Loucy (cell line): ENCODE measurements at regions not wholly inside any gene's neighbourhood (a gene's known extent, or its start where the extent isn't known, plus 50 kb on each side); places are given as distances from the start of the nearest gene placed in this dataset.

Source experiments
- H2AFZ ChIP-seq: fragments of 200-600 bp; sonication (generic); 2 replicates; pipeline ENCODE4 v1.6.0; 2016; ENCODE audit warnings: antibody characterized with exemption, mild to moderate bottlenecking, low read length, moderate library complexity
- H3F3A ChIP-seq: fragments of 200-600 bp; 2 replicates; pipeline ENCODE4 v1.6.0; 2016; ENCODE audit warnings: antibody characterized with exemption, low read depth, mild to moderate bottlenecking
- H3K27me3 ChIP-seq: fragments of 200-600 bp; sonication (generic); 2 replicates; pipeline ENCODE4 v1.6.1; 2014; ENCODE audit warnings: low read length, mild to moderate bottlenecking; ENCODE audit not compliant: insufficient read depth, poor library complexity, severe bottlenecking
- H3K36me3 ChIP-seq: fragments of 200-600 bp; sonication (generic); 2 replicates; pipeline ENCODE4 v1.6.1; 2016; ENCODE audit warnings: low read length; ENCODE audit not compliant: insufficient read depth
- H3K4me1 ChIP-seq: fragments of 200-600 bp; sonication (generic); 2 replicates; pipeline ENCODE4 v1.5.1; 2014; ENCODE audit warnings: low read length, mild to moderate bottlenecking; ENCODE audit not compliant: insufficient read depth, poor library complexity, severe bottlenecking
- H3K4me2 ChIP-seq: fragments of 200-600 bp; sonication (generic); 2 replicates; pipeline ENCODE4 v1.6.0; 2014; ENCODE audit warnings: antibody characterized with exemption, low read length, low read depth, mild to moderate bottlenecking; ENCODE audit not compliant: poor library complexity, severe bottlenecking
- H3K4me3 ChIP-seq: fragments of 200-600 bp; sonication (generic); 2 replicates; pipeline ENCODE4 v1.5.1; 2014; ENCODE audit warnings: low read length, mild to moderate bottlenecking, mixed read lengths; ENCODE audit not compliant: poor library complexity, severe bottlenecking
- H3K79me2 ChIP-seq: fragments of 200-600 bp; sonication (generic); 2 replicates; pipeline ENCODE4 v1.6.1; 2014; ENCODE audit warnings: low read length; ENCODE audit not compliant: insufficient read depth
- H3K9ac ChIP-seq: fragments of 200-600 bp; sonication (generic); 2 replicates; pipeline ENCODE4 v1.6.0; 2014; ENCODE audit warnings: mild to moderate bottlenecking, low read depth, low read length, moderate library complexity; ENCODE audit not compliant: poor library complexity, severe bottlenecking
- H3K9me2 ChIP-seq: fragments of 200-600 bp; sonication (generic); replicated peaks from 2 replicates; pipeline ENCODE4 v1.6.1; 2016; ENCODE audit warnings: low read depth, low read length, mixed read lengths
- H3K9me3 ChIP-seq: fragments of 200-600 bp; sonication (generic); 2 replicates; pipeline ENCODE4 v1.6.1; 2014; ENCODE audit warnings: mild to moderate bottlenecking, antibody characterized with exemption, low read length, low read depth; ENCODE audit not compliant: insufficient read depth
- H4K20me1 ChIP-seq: fragments of 200-600 bp; sonication (generic); 2 replicates; pipeline ENCODE4 v1.6.0; 2014; ENCODE audit warnings: antibody characterized with exemption, low read length, mild to moderate bottlenecking; ENCODE audit not compliant: insufficient read depth, poor library complexity, severe bottlenecking
- EZH2phosphoT487 ChIP-seq: fragments of 200-600 bp; IDR thresholded peaks from 2 replicates; pipeline ENCODE4 v1.6.1; 2018; ENCODE audit warnings: antibody characterized with exemption, mild to moderate bottlenecking, moderate library complexity, borderline replicate concordance
- TF ChIP-seq, protein P1 (sequence below): fragments of 200-600 bp; sonication (generic); conservative IDR thresholded peaks from 2 replicates; pipeline ENCODE4 v1.5.1; 2014; ENCODE audit warnings: mild to moderate bottlenecking, antibody characterized with exemption, low read length

DNA sequence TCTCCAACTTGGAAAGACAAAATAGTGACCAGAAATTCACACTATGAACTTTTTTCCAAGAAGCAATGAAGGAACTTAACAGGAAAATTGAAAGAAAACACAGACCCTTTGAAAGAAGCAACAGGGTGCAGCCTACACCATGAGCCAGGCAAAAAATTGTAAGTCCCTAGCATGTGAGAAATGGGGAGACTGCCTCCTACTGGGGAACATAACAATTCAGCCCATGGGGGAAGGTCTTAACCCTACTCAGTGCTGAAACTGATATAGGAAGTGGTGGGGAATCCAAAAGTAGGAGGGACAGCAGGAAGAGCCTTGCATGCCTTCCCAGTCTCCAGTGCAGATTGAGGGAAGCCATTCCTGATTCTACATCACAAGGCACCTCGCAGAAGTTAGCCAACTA, 235.1 kb upstream of the UFL1 start:
- no peaks in the 10 kb centered on the region for H3K36me3 ChIP-seq
- no peaks in the 10 kb centered on the region for H3K4me1 ChIP-seq
- no peaks in the 10 kb centered on the region for H3K79me2 ChIP-seq
- TF ChIP-seq, protein P1, sequence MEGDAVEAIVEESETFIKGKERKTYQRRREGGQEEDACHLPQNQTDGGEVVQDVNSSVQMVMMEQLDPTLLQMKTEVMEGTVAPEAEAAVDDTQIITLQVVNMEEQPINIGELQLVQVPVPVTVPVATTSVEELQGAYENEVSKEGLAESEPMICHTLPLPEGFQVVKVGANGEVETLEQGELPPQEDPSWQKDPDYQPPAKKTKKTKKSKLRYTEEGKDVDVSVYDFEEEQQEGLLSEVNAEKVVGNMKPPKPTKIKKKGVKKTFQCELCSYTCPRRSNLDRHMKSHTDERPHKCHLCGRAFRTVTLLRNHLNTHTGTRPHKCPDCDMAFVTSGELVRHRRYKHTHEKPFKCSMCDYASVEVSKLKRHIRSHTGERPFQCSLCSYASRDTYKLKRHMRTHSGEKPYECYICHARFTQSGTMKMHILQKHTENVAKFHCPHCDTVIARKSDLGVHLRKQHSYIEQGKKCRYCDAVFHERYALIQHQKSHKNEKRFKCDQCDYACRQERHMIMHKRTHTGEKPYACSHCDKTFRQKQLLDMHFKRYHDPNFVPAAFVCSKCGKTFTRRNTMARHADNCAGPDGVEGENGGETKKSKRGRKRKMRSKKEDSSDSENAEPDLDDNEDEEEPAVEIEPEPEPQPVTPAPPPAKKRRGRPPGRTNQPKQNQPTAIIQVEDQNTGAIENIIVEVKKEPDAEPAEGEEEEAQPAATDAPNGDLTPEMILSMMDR: no peak
- TF ChIP-seq EZH2phosphoT487: no peak
- H3F3A ChIP-seq: no peaks in the 10 kb centered on the region
- no peaks in the 10 kb centered on the region for H3K9me3 ChIP-seq
- H3K4me3 ChIP-seq: no peak overlapping the region
- H3K9ac ChIP-seq: no peak overlapping the region
- no peaks in the 10 kb centered on the region for H3K27me3 ChIP-seq
- H3K4me2 ChIP-seq: no peak overlapping the region
- no peaks in the 10 kb centered on the region for H3K9me2 ChIP-seq
- no peak overlapping the region for H2AFZ ChIP-seq
- H4K20me1 ChIP-seq: no peaks in the 10 kb centered on the region

DNA sequence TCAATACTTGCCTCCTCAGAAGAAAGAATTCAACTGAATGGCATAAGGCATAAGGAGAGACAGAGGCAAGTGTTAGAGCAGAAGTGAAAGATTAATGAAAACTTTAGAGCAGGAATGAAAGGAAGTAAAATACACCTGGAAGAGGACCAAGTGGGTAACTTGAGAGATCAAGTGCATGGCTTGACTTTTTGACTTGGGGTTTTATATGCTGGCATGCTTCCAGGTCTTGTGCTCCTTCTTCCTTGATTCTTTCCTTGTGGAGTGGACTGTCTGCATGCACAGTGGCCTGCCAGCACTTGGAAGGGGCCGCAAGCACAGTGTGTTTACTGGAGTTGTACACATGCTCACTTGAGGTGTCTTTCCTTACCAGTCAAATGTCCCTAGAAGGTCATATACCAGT, 222.1 kb upstream of the UFL1 start:
- H2AFZ ChIP-seq: no peak overlapping the region
- no peaks in the 10 kb centered on the region for H3K79me2 ChIP-seq

DNA sequence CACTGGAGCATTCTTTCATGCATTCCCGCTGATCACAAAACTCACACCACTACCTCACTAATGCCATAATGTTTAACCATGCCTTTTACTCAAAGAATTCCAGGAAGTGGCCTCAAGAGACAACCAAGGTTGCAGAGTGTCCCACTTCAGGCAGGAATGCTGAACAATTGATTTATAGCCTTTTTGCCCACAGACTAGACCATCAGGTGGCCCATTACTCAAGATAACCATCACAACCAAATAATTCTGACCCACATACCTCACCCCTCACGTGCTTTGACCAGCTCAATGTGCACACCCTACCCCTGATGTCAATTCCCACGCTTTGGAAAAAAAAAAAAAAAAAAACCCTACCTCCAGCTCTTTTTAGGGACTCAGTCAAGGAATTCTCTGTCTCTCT, 220.6 kb upstream of the UFL1 start:
- Histone ChIP-seq H4K20me1 (no peaks in the 10 kb centered on the region), H3K9ac (no peak overlapping the region)

More for the DNA sequence above, 222.1 kb upstream of the UFL1 start:
- no peak for TF ChIP-seq EZH2phosphoT487
- TF ChIP-seq, protein P1: no peak
- Histone ChIP-seq H3K9me3 (no peaks in the 10 kb centered on the region), H4K20me1 (no peaks in the 10 kb centered on the region), H3K4me1 (no peaks in the 10 kb centered on the region), H3K9ac (no peak overlapping the region), H3K27me3 (no peaks in the 10 kb centered on the region), H3F3A (no peaks in the 10 kb centered on the region), H3K4me3 (no peak overlapping the region), H3K4me2 (no peak overlapping the region), H3K9me2 (no peaks in the 10 kb centered on the region), H3K36me3 (no peaks in the 10 kb centered on the region)

More for the DNA sequence above, 220.6 kb upstream of the UFL1 start:
- Histone ChIP-seq H3K27me3 (no peaks in the 10 kb centered on the region), H2AFZ (no peak overlapping the region), H3K4me1 (no peaks in the 10 kb centered on the region), H3K9me3 (no peaks in the 10 kb centered on the region), H3K36me3 (no peaks in the 10 kb centered on the region), H3K79me2 (no peaks in the 10 kb centered on the region), H3K4me2 (no peak overlapping the region), H3K4me3 (no peak overlapping the region), H3F3A (no peaks in the 10 kb centered on the region), H3K9me2 (no peaks in the 10 kb centered on the region)
- no peak for TF ChIP-seq EZH2phosphoT487
- TF ChIP-seq, protein P1: no peak
